ENCODE measurements at regions not wholly inside any gene's neighbourhood (a gene's known extent, or its start where the extent isn't known, plus 50 kb on each side); places are given as distances from the start of the nearest gene placed in this dataset.

DNA sequence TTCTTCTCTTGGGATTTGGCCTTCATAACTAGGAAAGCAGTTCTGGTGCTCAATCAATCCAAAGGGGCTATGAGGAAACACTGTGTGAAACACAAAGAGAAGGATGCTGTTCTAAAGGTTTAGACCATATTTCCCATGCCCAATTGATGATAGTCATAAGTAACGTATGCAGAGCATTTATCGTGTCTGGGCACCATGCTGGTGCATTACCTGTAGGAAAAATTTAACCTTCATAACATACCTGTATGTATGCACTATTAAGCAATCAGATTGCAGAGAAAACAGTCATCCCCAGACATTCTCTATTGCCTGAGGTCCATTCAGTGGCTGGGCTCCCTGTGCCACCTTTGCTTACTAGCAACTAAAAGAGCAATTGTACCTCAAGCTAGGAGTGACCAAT lies 381.4 kb downstream of the PLPP3 start:
- TF ChIP-seq POLR2A (IDR thresholded peaks at IDR 0.05; ENCODE audit: low read depth, low read length) (no peak), TAF1 (IDR thresholded peaks at IDR 0.05; ENCODE audit: borderline replicate concordance, low read depth, low read length) (no peak)
